T-cell (primary cell): ENCODE measurements at regions not wholly inside any gene's neighbourhood (a gene's known extent, or its start where the extent isn't known, plus 50 kb on each side); places are given as distances from the start of the nearest gene placed in this dataset.

Experiments used
- ATAC-seq, 4 experiments: fragments of 200-7000 bp in 3 of 4; fragments of 150-1000 bp in 1 of 4; cut with Tn5 transposase; replicated peaks in 1 of 4; 1 replicate in 3 of 4; 2 replicates in 1 of 4; pipeline ENCODE4 v1.10.0; 2021; ENCODE audit warnings: moderate library complexity in 3 of 4, mild to moderate bottlenecking in 2 of 4, moderate number of reproducible peaks in 1 of 4
- CTCF ChIA-PET, 2 donors: fragments of 300-600 bp; sonication (Branson Sonifier 250); formaldehyde crosslinking; loops; one replicate each; lab custom pipeline; 2022; ENCODE audit warnings: antibody characterized with exemption in 2 of 2; lab: Charles Lee
- POLR2A ChIA-PET, 2 donors: fragments of 300-600 bp; sonication (Branson Sonifier 250); formaldehyde crosslinking; loops; one replicate each; lab custom pipeline; 2022; ENCODE audit warnings: antibody characterized with exemption in 2 of 2; lab: Charles Lee
- DNase-seq, 35 experiments: peaks; one replicate each; pipeline versions ENCODE4 v3.0.0 to v3.0.0-alpha.2; 2013 to 2023
- H3K27ac ChIP-seq: one replicate; pipeline ENCODE4 v1.5.1; 2013; ENCODE audit warnings: low read length
- H3K27me3 ChIP-seq, 2 experiments: replicated peaks in 1 of 2; 1 replicate in 1 of 2; 2 replicates in 1 of 2; pipeline versions ENCODE4 v1.6.1 to v1.7.0; 2013; ENCODE audit warnings: low read length in 1 of 2, mixed read lengths in 1 of 2; ENCODE audit not compliant: control insufficient read depth in 2 of 2, insufficient read depth in 2 of 2; ENCODE audit errors: extremely low read depth in 1 of 2
- H3K36me3 ChIP-seq, 2 donors: 1 replicate in 1 of 2; 2 replicates in 1 of 2; pipeline versions ENCODE4 v1.6.1 to v1.7.0; 2013; ENCODE audit warnings: low read length in 1 of 2; ENCODE audit not compliant: control insufficient read depth in 2 of 2, insufficient read depth in 1 of 2; ENCODE audit errors: extremely low read depth in 1 of 2
- H3K4me1 ChIP-seq, 2 experiments: 1 replicate in 1 of 2; 2 replicates in 1 of 2; pipeline versions ENCODE4 v1.6.1 to v1.7.0; 2013; ENCODE audit warnings: low read length in 2 of 2, mixed read lengths in 1 of 2; ENCODE audit not compliant: insufficient read depth in 2 of 2, control insufficient read depth in 1 of 2; ENCODE audit errors: extremely low read depth in 1 of 2
- H3K4me3 ChIP-seq, 2 donors: 1 replicate in 1 of 2; 2 replicates in 1 of 2; pipeline versions ENCODE4 v1.5.1 to v1.7.0; 2013; ENCODE audit warnings: mild to moderate bottlenecking in 2 of 2, low read length in 1 of 2, moderate library complexity in 1 of 2; ENCODE audit not compliant: control insufficient read depth in 1 of 2; ENCODE audit errors: extremely low read depth in 1 of 2
- H3K9me3 ChIP-seq: 2 replicates; pipeline ENCODE4 v1.7.0; 2013
- H3K27ac Mint-ChIP-seq, 2 donors: one replicate each; pipeline ENCODE4 v1.8.0; 2020 to 2021; ENCODE audit warnings: mild to moderate bottlenecking in 2 of 2, mixed read lengths in 2 of 2
- H3K27me3 Mint-ChIP-seq, 2 donors: one replicate each; pipeline ENCODE4 v1.8.0; 2021 to 2022; ENCODE audit warnings: mixed read lengths in 2 of 2
- H3K36me3 Mint-ChIP-seq: one replicate; pipeline ENCODE4 v1.8.0; 2021; ENCODE audit warnings: mixed read lengths
- H3K4me1 Mint-ChIP-seq, 3 donors: one replicate each; pipeline ENCODE4 v1.8.0; 2020 to 2022; ENCODE audit warnings: mixed read lengths in 3 of 3, mild to moderate bottlenecking in 1 of 3
- H3K4me3 Mint-ChIP-seq, 3 donors: one replicate each; pipeline ENCODE4 v1.8.0; 2020 to 2022; ENCODE audit warnings: mild to moderate bottlenecking in 3 of 3, mixed read lengths in 3 of 3, moderate library complexity in 3 of 3
- H3K9me3 Mint-ChIP-seq, 3 donors: one replicate each; pipeline ENCODE4 v1.8.0; 2020 to 2022; ENCODE audit warnings: mixed read lengths in 3 of 3
- WGBS: methylation state at CpG from one replicate; pipeline ENCODE4 v1.1.5; 2013; ENCODE audit warnings: missing lambda C conversion rate; ENCODE audit not compliant: insufficient coverage; 5-methylcytosine and 5-hydroxymethylcytosine counted together

GRCh38 chr3:95049841-95050240, 987.0 kb downstream of the NSUN3 start:
- no peak overlapping the region for H3K4me3 ChIP-seq
- ChIA-PET POLR2A (no interaction called here), CTCF (no interaction called here)
- no peaks in the 10 kb centered on the region for H3K4me1 ChIP-seq
- no peak overlapping the region for H3K27ac ChIP-seq
- Mint-ChIP-seq H3K4me3 (no peak overlapping the region), H3K27me3 (no peaks in the 10 kb centered on the region), H3K4me1 (no peaks in the 10 kb centered on the region), H3K27ac (no peak overlapping the region), H3K9me3 (peaks cover 0 to 15% (median 4%) of the 10 kb centered on the region in 3 donors), H3K36me3 (no peaks in the 10 kb centered on the region)
- no CpG with 5 or more reads among the region's 1 CpG for WGBS
- ATAC-seq (no peak), DNase-seq (no peak)
- H3K36me3 ChIP-seq = no peaks in the 10 kb centered on the region
- H3K27me3 ChIP-seq = no peaks in the 10 kb centered on the region
- peaks cover 3% of the 10 kb centered on the region for H3K9me3 ChIP-seq

DNA sequence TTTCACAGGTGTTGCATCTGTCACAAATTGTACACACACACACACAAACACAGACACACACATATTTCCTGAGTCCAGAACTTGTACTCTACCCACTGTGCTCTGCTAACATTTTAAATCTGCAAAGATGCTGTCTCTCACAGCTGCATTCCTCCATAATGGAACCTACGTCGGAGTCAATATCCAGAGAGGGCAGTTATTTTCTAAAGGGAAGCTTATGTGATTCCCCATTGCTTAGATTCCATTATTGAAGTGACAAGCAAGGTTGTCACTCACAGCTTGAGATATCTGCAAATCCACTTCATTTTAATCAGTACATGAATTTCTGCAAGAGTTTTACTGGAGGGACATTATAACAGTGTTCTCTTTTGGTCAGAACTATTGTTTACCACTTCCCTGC, 992.4 kb downstream of the NSUN3 start:
- no peaks in the 10 kb centered on the region for H3K4me1 Mint-ChIP-seq

GRCh38 chr3:95082191-95082590, 1019.3 kb downstream of the NSUN3 start:
- no peaks in the 10 kb centered on the region for H3K27me3 Mint-ChIP-seq
- WGBS = no CpG with 5 or more reads among the region's 3 CpGs
- no peak for ATAC-seq

More for the DNA sequence above, 992.4 kb downstream of the NSUN3 start:
- no peak overlapping the region for H3K4me3 Mint-ChIP-seq
- H3K4me1 ChIP-seq = no peaks in the 10 kb centered on the region
- no peak overlapping the region for H3K27ac ChIP-seq
- no peaks in the 10 kb centered on the region for H3K27me3 ChIP-seq
- CTCF ChIA-PET = no interaction called here
- no peak overlapping the region for H3K27ac Mint-ChIP-seq
- peaks cover 0 to 8% (median 4%) of the 10 kb centered on the region in 3 donors for H3K9me3 Mint-ChIP-seq
- DNase-seq = no peak
- POLR2A ChIA-PET = no interaction called here
- no peaks in the 10 kb centered on the region for H3K36me3 Mint-ChIP-seq
- H3K9me3 ChIP-seq = peaks cover 1% of the 10 kb centered on the region
- no peaks in the 10 kb centered on the region for H3K27me3 Mint-ChIP-seq
- ATAC-seq = no peak
- no CpG with 5 or more reads among the region's 2 CpGs for WGBS
- no peaks in the 10 kb centered on the region for H3K36me3 ChIP-seq
- H3K4me3 ChIP-seq = no peak overlapping the region

DNA sequence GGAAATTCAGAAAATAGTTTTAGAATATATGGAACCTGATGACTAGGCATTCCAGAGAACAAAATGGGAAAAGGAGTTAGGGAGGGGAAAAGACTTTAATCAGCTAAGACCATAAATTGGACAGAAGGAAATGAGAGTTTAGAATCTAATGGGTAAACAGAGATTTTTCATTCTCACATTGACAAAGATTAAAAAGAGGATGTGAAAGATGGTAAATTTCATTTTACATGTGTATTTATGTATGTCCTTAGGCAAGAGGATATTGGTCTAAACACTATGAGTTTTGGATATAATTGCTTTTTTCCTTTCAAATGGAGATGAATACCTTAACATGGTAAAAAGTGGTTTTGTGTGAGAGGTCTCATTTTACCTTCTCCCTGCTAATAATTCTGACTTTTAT, 1021.9 kb downstream of the NSUN3 start:
- DNase-seq (no peak), ATAC-seq (no peak)
- Histone ChIP-seq H3K27ac (no peak overlapping the region), H3K9me3 (peaks cover 10% of the 10 kb centered on the region), H3K4me3 (no peak overlapping the region), H3K4me1 (no peaks in the 10 kb centered on the region), H3K36me3 (no peaks in the 10 kb centered on the region), H3K27me3 (no peaks in the 10 kb centered on the region)
- H3K27ac Mint-ChIP-seq = no peak overlapping the region
- CTCF ChIA-PET = no interaction called here
- POLR2A ChIA-PET = no interaction called here
- H3K27me3 Mint-ChIP-seq = no peaks in the 10 kb centered on the region
- H3K9me3 Mint-ChIP-seq = peaks cover 6 to 16% (median 7%) of the 10 kb centered on the region in 3 donors
- no peaks in the 10 kb centered on the region for H3K36me3 Mint-ChIP-seq
- H3K4me1 Mint-ChIP-seq = no peaks in the 10 kb centered on the region
- no peak overlapping the region for H3K4me3 Mint-ChIP-seq

More at GRCh38 chr3:95082191-95082590, 1019.3 kb downstream of the NSUN3 start:
- Mint-ChIP-seq H3K9me3 (peaks cover 5 to 11% (median 8%) of the 10 kb centered on the region in 3 donors), H3K36me3 (no peaks in the 10 kb centered on the region), H3K4me3 (no peak overlapping the region), H3K27ac (no peak overlapping the region), H3K4me1 (no peaks in the 10 kb centered on the region)
- ChIA-PET CTCF (no interaction called here), POLR2A (no interaction called here)
- peaks cover 7% of the 10 kb centered on the region for H3K9me3 ChIP-seq
- no peaks in the 10 kb centered on the region for H3K27me3 ChIP-seq
- no peaks in the 10 kb centered on the region for H3K4me1 ChIP-seq
- no peak overlapping the region for H3K27ac ChIP-seq
- H3K4me3 ChIP-seq = no peak overlapping the region
- DNase-seq = no peak
- no peaks in the 10 kb centered on the region for H3K36me3 ChIP-seq

DNA sequence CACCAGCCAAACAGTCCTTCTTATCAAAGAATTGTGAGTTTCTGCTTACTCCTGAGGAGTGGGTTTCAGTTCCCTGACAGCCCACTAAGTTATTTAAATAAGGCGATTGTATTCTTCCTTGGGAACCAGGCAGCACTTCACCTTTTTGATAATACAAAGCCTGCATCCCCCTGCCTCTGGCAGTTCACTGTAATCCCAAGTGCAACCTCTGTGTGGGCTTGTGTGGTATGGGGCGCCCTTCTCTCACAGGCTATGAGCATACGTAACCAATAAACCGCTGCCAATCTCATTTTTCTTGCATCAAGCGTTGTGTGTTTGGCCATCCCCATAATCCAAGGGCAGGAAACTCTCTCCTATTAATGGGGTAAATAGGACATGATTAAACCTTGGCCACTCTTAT, 1025.6 kb downstream of the NSUN3 start:
- Histone ChIP-seq H3K9me3 (peaks cover 12% of the 10 kb centered on the region), H3K4me1 (no peaks in the 10 kb centered on the region), H3K36me3 (no peaks in the 10 kb centered on the region), H3K27me3 (no peaks in the 10 kb centered on the region), H3K27ac (no peak overlapping the region), H3K4me3 (no peak overlapping the region)
- POLR2A ChIA-PET = no interaction called here
- H3K4me3 Mint-ChIP-seq = no peak overlapping the region
- H3K27ac Mint-ChIP-seq = no peak overlapping the region
- CTCF ChIA-PET = no interaction called here
- no peaks in the 10 kb centered on the region for H3K36me3 Mint-ChIP-seq
- H3K27me3 Mint-ChIP-seq = no peaks in the 10 kb centered on the region
- DNase-seq = no peak
- WGBS = no CpG with 5 or more reads among the region's 5 CpGs
- no peaks in the 10 kb centered on the region for H3K4me1 Mint-ChIP-seq
- H3K9me3 Mint-ChIP-seq = peaks cover 8 to 23% (median 16%) of the 10 kb centered on the region in 3 donors
- no peak for ATAC-seq

- H3K4me3 Mint-ChIP-seq = no peak overlapping the region
- DNase-seq (no peak), ATAC-seq (no peak)
- no peaks in the 10 kb centered on the region for H3K4me1 Mint-ChIP-seq
- Histone ChIP-seq H3K27me3 (no peaks in the 10 kb centered on the region), H3K9me3 (peaks cover 4% of the 10 kb centered on the region), H3K4me1 (no peaks in the 10 kb centered on the region), H3K27ac (no peak overlapping the region), H3K36me3 (no peaks in the 10 kb centered on the region), H3K4me3 (no peak overlapping the region)
- peaks cover 3 to 16% (median 10%) of the 10 kb centered on the region in 3 donors for H3K9me3 Mint-ChIP-seq
- CTCF ChIA-PET = no interaction called here
- H3K27me3 Mint-ChIP-seq = no peaks in the 10 kb centered on the region
- H3K36me3 Mint-ChIP-seq = no peaks in the 10 kb centered on the region
- WGBS = 69% methylated on average over 2 of the region's 3 CpGs
- no peak overlapping the region for H3K27ac Mint-ChIP-seq
- POLR2A ChIA-PET = no interaction called here
Measured at GRCh38 chr3:95097493-95097892, 1034.6 kb downstream of the NSUN3 start.

DNA sequence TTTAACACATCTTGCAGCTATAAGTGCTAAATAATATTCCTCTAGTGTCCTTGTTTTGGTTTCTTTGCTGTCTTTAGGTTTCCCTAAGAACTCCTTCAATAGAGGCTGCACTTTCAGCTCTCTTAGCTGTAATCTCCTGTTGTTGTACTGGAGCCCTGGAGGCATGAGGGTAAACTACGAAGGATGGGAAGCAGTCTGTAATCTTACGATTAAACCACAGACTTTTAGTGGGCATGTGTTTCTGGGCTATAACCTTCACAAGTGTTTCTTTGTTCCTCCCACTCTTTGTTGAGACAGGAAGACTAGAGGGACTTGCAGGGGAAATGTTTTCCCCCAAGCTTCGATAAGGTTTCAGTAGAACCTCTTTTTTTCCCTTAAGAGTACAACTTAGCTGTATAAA, 1058.1 kb downstream of the NSUN3 start:
- H3K27ac Mint-ChIP-seq = no peak overlapping the region
- no peak for ATAC-seq
- Histone ChIP-seq H3K9me3 (peaks cover 3% of the 10 kb centered on the region), H3K27me3 (no peaks in the 10 kb centered on the region), H3K36me3 (no peaks in the 10 kb centered on the region), H3K4me3 (no peak overlapping the region), H3K27ac (no peak overlapping the region), H3K4me1 (no peaks in the 10 kb centered on the region)
- no peaks in the 10 kb centered on the region for H3K4me1 Mint-ChIP-seq
- ChIA-PET CTCF (no interaction called here), POLR2A (interaction anchor here in 1 of 2 donors (0.5 kb wide), 1 partner anchor 1701 kb away, joined by 3 read pairs; no protein-coding TSS in a partner anchor)
- H3K36me3 Mint-ChIP-seq = no peaks in the 10 kb centered on the region
- peaks cover 11 to 18% (median 11%) of the 10 kb centered on the region in 3 donors for H3K9me3 Mint-ChIP-seq
- H3K27me3 Mint-ChIP-seq = no peaks in the 10 kb centered on the region
- no CpG with 5 or more reads among the region's 3 CpGs for WGBS
- no peak for DNase-seq
- no peak overlapping the region for H3K4me3 Mint-ChIP-seq
